ENCODE measurements at regions not wholly inside any gene's neighbourhood (a gene's known extent, or its start where the extent isn't known, plus 50 kb on each side); places are given as distances from the start of the nearest gene placed in this dataset.

GRCh38 chr7:92967238-92967637, 130.9 kb upstream of the CDK6 start:
- no peaks in the 10 kb centered on the region for H3K4me1 ChIP-seq
- H3K4me3 ChIP-seq: no peak overlapping the region
- TF ChIP-seq, protein P1, sequence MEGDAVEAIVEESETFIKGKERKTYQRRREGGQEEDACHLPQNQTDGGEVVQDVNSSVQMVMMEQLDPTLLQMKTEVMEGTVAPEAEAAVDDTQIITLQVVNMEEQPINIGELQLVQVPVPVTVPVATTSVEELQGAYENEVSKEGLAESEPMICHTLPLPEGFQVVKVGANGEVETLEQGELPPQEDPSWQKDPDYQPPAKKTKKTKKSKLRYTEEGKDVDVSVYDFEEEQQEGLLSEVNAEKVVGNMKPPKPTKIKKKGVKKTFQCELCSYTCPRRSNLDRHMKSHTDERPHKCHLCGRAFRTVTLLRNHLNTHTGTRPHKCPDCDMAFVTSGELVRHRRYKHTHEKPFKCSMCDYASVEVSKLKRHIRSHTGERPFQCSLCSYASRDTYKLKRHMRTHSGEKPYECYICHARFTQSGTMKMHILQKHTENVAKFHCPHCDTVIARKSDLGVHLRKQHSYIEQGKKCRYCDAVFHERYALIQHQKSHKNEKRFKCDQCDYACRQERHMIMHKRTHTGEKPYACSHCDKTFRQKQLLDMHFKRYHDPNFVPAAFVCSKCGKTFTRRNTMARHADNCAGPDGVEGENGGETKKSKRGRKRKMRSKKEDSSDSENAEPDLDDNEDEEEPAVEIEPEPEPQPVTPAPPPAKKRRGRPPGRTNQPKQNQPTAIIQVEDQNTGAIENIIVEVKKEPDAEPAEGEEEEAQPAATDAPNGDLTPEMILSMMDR (IDR thresholded peaks at IDR 0.05): no peak
- TF ChIP-seq POLR2A (IDR thresholded peaks at IDR 0.05): no peak
- TF ChIP-seq POLR2AphosphoS5 (IDR thresholded peaks at IDR 0.05): no peak
- TF ChIP-seq EP300 (IDR thresholded peaks at IDR 0.05; ENCODE audit: low read depth): no peak
- no peak for DNase-seq
- in situ Hi-C loops (cut with MboI; ENCODE audit: low pct_ligation_motif_present in 1 of 4, low pct_unique_long_range_greater_than_20kb in 1 of 4, low sequenced_read_pairs in 3 of 4) (no loop called here), intact Hi-C loops (cut with DNase I; ENCODE audit: low total_unique reads) (no loop called here)
- no peak overlapping the region for H3K27ac ChIP-seq
- no peaks in the 10 kb centered on the region for H3K36me3 ChIP-seq
- no peaks in the 10 kb centered on the region for H3K27me3 ChIP-seq
- H3K9me3 ChIP-seq: no peaks in the 10 kb centered on the region

GRCh38 chr7:92964141-92964540, 127.8 kb upstream of the CDK6 start:
- no peak for TF ChIP-seq POLR2AphosphoS5 (IDR thresholded peaks at IDR 0.05)
- no peak for DNase-seq
- H3K36me3 ChIP-seq: no peaks in the 10 kb centered on the region
- in situ Hi-C loops (cut with MboI; ENCODE audit: low pct_ligation_motif_present in 1 of 4, low pct_unique_long_range_greater_than_20kb in 1 of 4, low sequenced_read_pairs in 3 of 4): no loop called here
- no peaks in the 10 kb centered on the region for H3K27me3 ChIP-seq
- intact Hi-C loops (cut with DNase I; ENCODE audit: low total_unique reads): no loop called here
- H3K4me3 ChIP-seq: no peak overlapping the region
- H3K9me3 ChIP-seq: no peaks in the 10 kb centered on the region
- 60 to 76% methylated on average over 4 of the region's 4 CpGs for WGBS, 2 donors (ENCODE audit: low coverage in 1 of 2)
- no peak overlapping the region for H3K27ac ChIP-seq
- no peaks in the 10 kb centered on the region for H3K4me1 ChIP-seq

DNA sequence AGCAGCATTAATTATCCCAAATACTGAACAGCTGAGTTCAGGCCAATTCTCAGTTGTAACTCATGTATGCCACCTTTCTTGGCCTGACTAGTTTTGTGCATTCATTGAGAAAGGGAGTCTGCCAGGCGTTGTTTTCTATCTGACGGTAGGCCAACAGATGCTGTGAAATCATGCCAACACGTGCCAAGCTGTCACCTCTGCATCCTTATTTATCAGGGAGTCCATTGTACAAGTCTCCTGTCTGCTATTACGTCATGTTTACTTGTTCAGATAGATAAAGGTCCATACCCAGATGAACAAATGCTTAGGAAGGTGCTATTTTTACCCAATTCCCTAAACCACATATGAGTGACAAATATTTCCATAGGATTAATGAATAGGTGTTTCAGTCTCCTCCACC, 127.2 kb upstream of the CDK6 start:
- Histone ChIP-seq H3K4me1 (no peaks in the 10 kb centered on the region), H3K27ac (no peak overlapping the region), H3K4me3 (no peak overlapping the region), H3K27me3 (no peaks in the 10 kb centered on the region), H3K36me3 (no peaks in the 10 kb centered on the region), H3K9me3 (no peaks in the 10 kb centered on the region)
- TF ChIP-seq POLR2AphosphoS5 (IDR thresholded peaks at IDR 0.05): no peak
- no peak for TF ChIP-seq POLR2A (IDR thresholded peaks at IDR 0.05)
- TF ChIP-seq EP300 (IDR thresholded peaks at IDR 0.05; ENCODE audit: low read depth): no peak
- TF ChIP-seq, protein P1 (IDR thresholded peaks at IDR 0.05): no peak
- DNase-seq: no peak
- intact Hi-C loops (cut with DNase I; ENCODE audit: low total_unique reads): no loop called here
- 83 to 86% methylated on average over 4 of the region's 4 CpGs for WGBS, 2 donors (ENCODE audit: low coverage in 1 of 2)
- in situ Hi-C loops (cut with MboI; ENCODE audit: low pct_ligation_motif_present in 1 of 4, low pct_unique_long_range_greater_than_20kb in 1 of 4, low sequenced_read_pairs in 3 of 4): no loop called here

DNA sequence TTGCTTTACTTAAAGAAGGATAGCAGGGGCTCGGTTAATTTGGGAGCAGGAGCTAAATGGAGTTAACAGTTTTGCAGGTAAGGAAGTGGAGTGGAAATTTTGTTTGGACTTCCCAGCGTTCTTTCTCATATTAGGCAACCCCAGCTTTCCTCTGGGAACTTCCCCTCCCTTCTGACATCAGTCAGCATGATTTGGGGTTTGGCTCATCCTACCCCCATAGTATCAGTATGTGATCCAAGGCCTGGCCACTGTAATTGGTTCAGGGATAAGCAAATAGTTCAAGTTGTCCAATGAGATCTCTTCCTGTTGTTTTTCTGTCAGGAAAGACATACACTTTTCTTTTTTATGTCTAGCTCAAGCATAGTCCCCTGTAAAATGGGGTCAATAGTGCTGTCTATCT, 125.6 kb upstream of the CDK6 start:
- WGBS, 2 donors (ENCODE audit: low coverage in 1 of 2): 81 to 100% methylated on average over 1 to 2 of the region's 2 CpGs
- Histone ChIP-seq H3K36me3 (no peaks in the 10 kb centered on the region), H3K27ac (no peak overlapping the region), H3K4me1 (no peaks in the 10 kb centered on the region), H3K9me3 (no peaks in the 10 kb centered on the region), H3K4me3 (no peak overlapping the region), H3K27me3 (no peaks in the 10 kb centered on the region)
- TF ChIP-seq EP300 (IDR thresholded peaks at IDR 0.05; ENCODE audit: low read depth) (no peak), POLR2A (IDR thresholded peaks at IDR 0.05) (no peak), POLR2AphosphoS5 (IDR thresholded peaks at IDR 0.05) (no peak)
- TF ChIP-seq, protein P1 (IDR thresholded peaks at IDR 0.05): no peak
- in situ Hi-C loops (cut with MboI; ENCODE audit: low pct_ligation_motif_present in 1 of 4, low pct_unique_long_range_greater_than_20kb in 1 of 4, low sequenced_read_pairs in 3 of 4): no loop called here
- intact Hi-C loops (cut with DNase I; ENCODE audit: low total_unique reads): no loop called here
- DNase-seq: no peak

DNA sequence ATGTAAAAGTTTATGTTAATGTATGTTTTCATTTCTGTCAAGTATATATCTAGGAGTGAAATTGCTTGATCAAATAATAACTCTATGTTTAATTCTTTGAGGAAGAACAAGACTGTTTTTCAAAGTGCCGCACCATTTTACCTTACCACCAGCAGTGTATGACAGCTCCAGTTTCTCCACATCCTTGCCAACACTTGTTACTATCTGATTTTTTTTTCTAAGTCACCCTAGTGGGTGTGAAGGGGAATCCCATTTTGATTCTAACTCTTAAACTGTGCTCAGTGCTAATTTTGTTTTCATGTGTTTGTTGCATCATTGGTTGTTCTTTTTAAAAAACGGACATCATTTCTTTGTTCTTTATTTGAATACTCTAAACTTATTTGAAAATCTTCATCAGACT, 120.2 kb upstream of the CDK6 start:
- TF ChIP-seq POLR2A (IDR thresholded peaks at IDR 0.05) (no peak), EP300 (IDR thresholded peaks at IDR 0.05; ENCODE audit: low read depth) (no peak), POLR2AphosphoS5 (IDR thresholded peaks at IDR 0.05) (no peak)
- TF ChIP-seq, protein P1 (IDR thresholded peaks at IDR 0.05): no peak
- 48 to 96% methylated on average over 2 of the region's 2 CpGs for WGBS, 2 donors (ENCODE audit: low coverage in 1 of 2)
- in situ Hi-C loops (cut with MboI; ENCODE audit: low pct_ligation_motif_present in 1 of 4, low pct_unique_long_range_greater_than_20kb in 1 of 4, low sequenced_read_pairs in 3 of 4): no loop called here
- Histone ChIP-seq H3K4me1 (no peaks in the 10 kb centered on the region), H3K9me3 (no peaks in the 10 kb centered on the region), H3K27me3 (no peaks in the 10 kb centered on the region), H3K27ac (no peak overlapping the region), H3K36me3 (no peaks in the 10 kb centered on the region), H3K4me3 (no peak overlapping the region)
- intact Hi-C loops (cut with DNase I; ENCODE audit: low total_unique reads): no loop called here
- no peak for DNase-seq
